Activated naive CD4-positive, alpha-beta T cell (primary cell): ENCODE measurements at regions not wholly inside any gene's neighbourhood (a gene's known extent, or its start where the extent isn't known, plus 50 kb on each side); places are given as distances from the start of the nearest gene placed in this dataset.
"Not testable (repeated sequence)": the region's sequence is repeated elsewhere in the genome, so short reads cannot be mapped to it uniquely, and the experiment has no call there.

Experiments used
- DNase-seq, 4 experiments: peaks; one replicate each; lab custom pipeline; 2025; lab: John Stamatoyannopoulos, UW

DNA sequence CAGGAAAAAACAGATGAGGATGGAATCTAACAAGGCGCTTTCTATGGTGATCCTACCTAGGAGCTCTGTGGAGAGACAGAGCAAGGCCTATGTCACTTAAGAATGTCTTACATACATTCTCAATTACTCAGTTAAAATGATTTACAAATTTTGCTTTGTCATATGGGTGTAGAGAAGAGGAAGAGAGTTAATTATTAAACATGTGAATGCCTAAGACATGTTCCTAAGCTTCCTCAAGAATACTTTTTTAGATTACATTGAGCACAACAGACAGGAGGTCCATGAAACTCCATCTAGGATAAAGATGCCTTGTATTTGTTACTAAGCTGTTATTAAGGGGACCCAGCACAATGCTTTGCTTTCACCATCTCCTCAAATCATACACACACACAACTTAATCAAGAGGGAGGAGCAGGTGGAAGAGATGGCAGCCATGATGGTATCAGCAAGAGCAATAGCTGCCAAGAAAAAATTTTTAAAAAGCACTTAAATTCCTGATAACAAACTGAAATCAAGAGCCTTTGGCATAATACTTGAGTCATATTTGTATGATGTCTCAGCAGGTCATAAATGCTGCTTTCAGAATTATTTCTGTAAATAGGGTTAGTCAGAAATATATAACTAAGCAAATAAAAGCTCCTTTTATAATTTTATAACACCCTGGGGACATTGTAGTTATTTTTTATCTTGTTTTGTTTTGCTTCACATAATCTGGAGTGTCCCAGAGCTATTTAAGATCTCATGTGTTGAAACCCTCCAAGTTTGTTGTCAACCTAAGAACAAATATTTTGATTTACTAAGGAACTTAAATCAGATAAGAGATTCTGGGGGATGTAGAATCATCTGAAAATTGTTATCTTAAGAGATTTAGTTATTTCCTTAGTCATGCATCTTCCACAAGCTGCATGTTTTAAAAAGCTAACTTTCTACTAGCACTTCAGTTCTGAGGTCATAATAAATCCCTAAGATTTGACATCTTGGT, 70.0 kb upstream of the CD2AP start:
- no peak for DNase-seq

GRCh38 chr6:47413752-47414422, 63.7 kb upstream of the CD2AP start:
- DNase-seq, result peak in 1 of 4 experiments; percentile 1

DNA sequence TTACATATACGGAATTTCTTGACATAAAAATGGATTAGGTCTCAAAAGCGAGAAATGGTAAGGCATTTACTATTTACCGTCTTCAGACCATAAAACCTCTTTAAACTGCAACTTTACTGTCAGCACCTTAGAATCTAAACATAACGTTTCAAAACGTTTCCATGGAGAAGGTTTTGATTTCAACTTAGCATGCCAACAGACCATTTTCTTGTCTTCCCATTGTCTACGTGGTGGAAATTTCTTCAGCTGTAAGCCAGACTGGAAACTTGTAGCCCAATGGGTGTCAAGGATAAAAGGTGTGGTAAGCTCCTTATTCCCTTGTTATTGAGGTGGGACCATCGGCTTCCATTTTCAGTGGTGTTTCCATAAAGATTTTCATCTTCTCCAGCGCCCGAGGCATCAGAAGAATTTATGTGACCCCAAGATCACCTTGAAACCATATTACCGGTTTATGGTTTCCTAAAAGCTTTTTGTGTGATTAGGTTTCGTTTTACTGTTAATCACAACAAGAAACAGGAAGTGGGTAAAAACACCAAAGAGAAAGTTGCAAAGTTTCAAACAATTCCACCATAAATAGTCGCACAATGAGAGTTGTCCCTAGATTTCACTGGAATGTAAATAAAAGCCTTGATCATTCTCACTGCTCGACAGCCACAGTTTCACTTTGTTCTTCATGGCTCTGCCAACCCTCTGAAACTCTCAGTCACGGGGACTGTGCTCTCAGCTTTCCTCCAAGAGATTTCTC, 63.0 kb upstream of the CD2AP start:
- no peak for DNase-seq

DNA sequence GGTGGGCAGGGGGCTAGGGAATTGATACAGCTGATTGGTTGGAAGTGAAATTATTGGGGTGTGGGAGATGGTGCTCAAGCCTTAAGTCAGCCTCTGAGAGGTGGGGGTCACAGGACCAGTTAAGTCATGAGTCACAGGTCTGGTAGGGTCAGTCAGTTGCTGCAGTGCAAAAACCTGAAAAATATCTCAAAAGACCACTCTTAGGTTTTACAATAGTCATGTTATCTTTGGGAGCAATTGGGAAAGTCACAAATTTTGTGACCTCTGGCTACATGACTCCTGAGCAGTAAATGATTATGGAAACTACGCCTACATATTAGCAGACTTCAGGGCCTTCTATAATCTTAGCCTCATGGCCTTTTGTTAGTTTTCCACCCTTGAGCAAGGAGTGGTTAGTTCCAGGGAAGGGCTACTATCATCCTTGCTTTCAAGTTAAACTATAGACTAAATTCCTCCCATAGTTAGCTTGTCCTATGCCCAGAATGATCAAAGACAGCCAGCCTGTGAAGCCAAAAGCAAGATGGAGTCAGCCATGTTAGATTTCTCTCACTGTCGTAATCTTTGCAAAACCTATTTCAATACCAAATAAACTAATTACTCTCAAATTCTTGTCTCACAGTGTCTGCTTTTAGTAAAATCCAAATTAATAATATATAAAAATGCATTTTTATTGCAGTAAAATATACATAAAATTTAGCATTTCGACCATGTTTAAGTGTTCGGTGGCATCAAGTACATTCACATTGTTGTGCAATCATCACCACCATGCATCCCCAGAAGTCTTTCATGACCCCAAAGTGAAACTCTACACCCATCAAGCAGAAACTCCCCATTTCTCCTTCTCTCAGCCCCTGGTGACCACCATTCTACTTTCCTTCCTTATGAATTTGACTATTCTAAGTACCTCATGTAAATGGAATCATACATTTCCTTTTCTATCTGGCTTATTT, 60.9 kb upstream of the CD2AP start:
- no peak for DNase-seq

- no peak for DNase-seq
Measured at GRCh38 chr6:47419621-47420020, 58.0 kb upstream of the CD2AP start.

GRCh38 chr6:47420394-47421371, 56.9 kb upstream of the CD2AP start:
- no peak for DNase-seq

DNA sequence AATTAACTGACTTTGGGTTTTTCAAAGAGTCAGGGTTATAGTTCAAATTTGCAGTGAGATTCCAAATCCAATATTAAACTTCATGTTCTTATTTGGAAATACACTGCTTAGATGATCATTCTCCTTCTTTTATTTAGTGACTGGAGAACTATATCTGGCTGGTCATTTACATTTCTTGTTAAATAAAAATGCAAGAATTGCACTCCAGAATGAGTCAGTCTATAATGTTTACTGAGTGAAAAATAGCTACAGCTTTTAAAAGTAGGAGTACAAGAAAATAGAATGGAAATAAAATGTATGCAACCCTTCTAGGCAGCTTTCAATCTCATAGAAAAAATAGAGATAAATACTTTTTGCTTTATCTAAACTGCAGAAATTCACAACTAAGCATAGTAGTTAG, 54.5 kb upstream of the CD2AP start:
- no peak for DNase-seq

DNA sequence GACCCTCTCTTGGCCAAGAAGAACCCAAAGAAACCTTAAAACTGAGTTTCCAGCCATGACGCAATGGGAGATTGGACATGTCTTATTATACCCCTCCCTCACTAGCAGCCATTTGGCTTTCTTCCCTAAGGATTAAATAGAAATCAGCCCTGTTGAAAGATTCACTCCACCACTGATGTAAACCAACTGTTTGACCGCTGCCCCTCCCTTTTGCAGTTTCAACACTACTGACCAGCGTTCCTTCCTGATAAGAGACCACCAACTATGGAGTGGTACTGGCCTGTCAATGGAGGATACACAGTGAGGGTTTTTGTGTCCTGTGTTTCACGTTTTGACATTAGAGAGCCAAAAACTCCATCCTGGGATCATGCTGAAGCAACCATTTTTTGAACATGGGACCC, 53.2 kb upstream of the CD2AP start:
- DNase-seq, result no peak

- not testable (repeated sequence) for DNase-seq
Measured at GRCh38 chr6:47425724-47426123, 51.9 kb upstream of the CD2AP start.

GRCh38 chr6:47426524-47427302, 50.9 kb upstream of the CD2AP start:
- no peak for DNase-seq

DNA sequence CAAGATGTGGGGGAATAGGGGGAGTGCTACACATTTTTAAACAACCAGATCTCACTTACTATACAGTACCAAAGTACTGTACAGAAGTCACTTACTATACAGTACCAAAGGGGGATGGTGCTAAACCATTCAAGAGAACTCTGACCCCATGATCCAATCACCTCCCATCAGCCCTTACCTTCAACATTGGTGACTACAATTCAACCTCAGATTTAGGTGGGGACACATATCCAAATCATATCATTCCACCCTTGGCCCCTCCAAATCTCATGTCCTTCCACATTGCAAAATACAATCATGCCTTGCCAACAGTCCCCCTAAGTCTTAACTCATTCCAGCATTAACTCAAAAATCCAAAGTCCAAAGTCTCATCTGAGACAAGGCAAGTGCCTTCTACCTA, 49.9 kb upstream of the CD2AP start:
- DNase-seq, result no peak
